PFSK-1 (cell line): ENCODE measurements at regions not wholly inside any gene's neighbourhood (a gene's known extent, or its start where the extent isn't known, plus 50 kb on each side); places are given as distances from the start of the nearest gene placed in this dataset.

Experiments used
- FOXP2 ChIP-seq: optimal IDR thresholded peaks from 2 replicates; pipeline ENCODE3; 2011; ENCODE audit warnings: borderline replicate concordance, control low read depth, inconsistent platforms; ENCODE audit not compliant: insufficient read depth; ENCODE audit errors: extremely low read length, extremely low read depth
- POLR2AphosphoS5 ChIP-seq: IDR thresholded peaks from 2 replicates; pipeline ENCODE4 v1.6.1; 2012; ENCODE audit warnings: low read depth, mild to moderate bottlenecking, control low read depth, low read length, moderate library complexity
- REST ChIP-seq, 2 experiments: IDR thresholded peaks; 2 replicates each; pipeline versions ENCODE4 v1.6.1 to v1.8.0; 2011 to 2012; ENCODE audit warnings: low read depth in 2 of 2, low read length in 2 of 2, control low read depth in 1 of 2, inconsistent platforms in 1 of 2, mild to moderate bottlenecking in 1 of 2, moderate library complexity in 1 of 2; ENCODE audit not compliant: insufficient read depth in 1 of 2

GRCh38 chr2:166658901-166659300 is 164.9 kb upstream of the SCN7A start:
- TF ChIP-seq FOXP2 = no peak
- TF ChIP-seq POLR2AphosphoS5 = no peak
- TF ChIP-seq REST (IDR thresholded peaks at IDR 0.05; ENCODE audit: insufficient read depth in 1 of 2, low read depth in 2 of 2, low read length in 2 of 2) = no peak
